Esophagus squamous epithelium (tissue), 5 donors: ENCODE measurements at regions not wholly inside any gene's neighbourhood (a gene's known extent, or its start where the extent isn't known, plus 50 kb on each side); places are given as distances from the start of the nearest gene placed in this dataset.

Experiments
- DNase-seq: peaks from one replicate; lab custom pipeline; 2025; lab: John Stamatoyannopoulos, UW
- H3K27ac ChIP-seq, 4 donors: fragments of 200-600 bp; sonication (generic); one replicate each; pipeline ENCODE4 v1.5.1; 2016 to 2019; ENCODE audit warnings: mild to moderate bottlenecking in 1 of 4
- H3K27me3 ChIP-seq, 4 donors: fragments of 200-600 bp; sonication (generic); 1 replicate in 3 of 4; 2 replicates in 1 of 4; pipeline versions ENCODE4 v1.5.1 to v1.6.0; 2017 to 2021; ENCODE audit warnings: antibody characterized with exemption in 1 of 4
- H3K36me3 ChIP-seq, 3 donors: fragments of 200-600 bp; sonication (generic); one replicate each; pipeline ENCODE4 v1.5.1; 2016 to 2019
- H3K4me1 ChIP-seq, 3 donors: fragments of 200-600 bp; sonication (generic); one replicate each; pipeline ENCODE4 v1.5.1; 2017 to 2019
- H3K4me3 ChIP-seq, 4 donors: fragments of 200-600 bp; sonication (generic); 1 replicate in 3 of 4; 2 replicates in 1 of 4; pipeline ENCODE4 v1.5.1; 2016 to 2019; ENCODE audit warnings: mild to moderate bottlenecking in 2 of 4, moderate library complexity in 1 of 4
- H3K9me3 ChIP-seq, 3 donors: fragments of 200-600 bp; sonication (generic); one replicate each; pipeline ENCODE4 v1.5.1; 2016 to 2019
- CTCF ChIP-seq, 6 experiments: fragments of 450-650 bp in 4 of 6; fragments of 200-600 bp in 2 of 6; sonication (generic) in 2 of 6; IDR thresholded peaks; one replicate each; pipeline ENCODE4 v1.5.1; 2016 to 2019; ENCODE audit warnings: antibody characterized with exemption in 6 of 6, mild to moderate bottlenecking in 4 of 6, moderate library complexity in 4 of 6
- POLR2A ChIP-seq, 4 donors: fragments of 450-650 bp; IDR thresholded peaks; one replicate each; pipeline ENCODE4 v1.6.1; 2017; ENCODE audit warnings: antibody characterized with exemption in 4 of 4, mild to moderate bottlenecking in 4 of 4, moderate library complexity in 3 of 4
- WGBS, 2 donors: methylation state at CpG; one replicate each; pipeline ENCODE4 v1.1.5; 2018; 5-methylcytosine and 5-hydroxymethylcytosine counted together
- intact Hi-C: fragments of 100-400 bp; cut with DNase I; formaldehyde crosslinking; loops from one replicate; pipeline ENCODE4 v1.15.0; 2022
- donor health status: DM: yes; HTN: yes; CAD: no.

GRCh38 chr11:101362643-101363042 lies 221.2 kb downstream of the TRPC6 start:
- H3K27me3 ChIP-seq, result no peaks in the 10 kb centered on the region
- no peak overlapping the region for H3K4me3 ChIP-seq
- DNase-seq, result no peak
- WGBS, 2 donors, result 62 to 72% methylated on average over 3 of the region's 3 CpGs
- intact Hi-C loops, result no loop called here
- TF ChIP-seq CTCF (IDR thresholded peaks at IDR 0.05), result no peak
- no peak for TF ChIP-seq POLR2A (IDR thresholded peaks at IDR 0.05)
- no peaks in the 10 kb centered on the region for H3K9me3 ChIP-seq
- H3K36me3 ChIP-seq, result no peaks in the 10 kb centered on the region
- no peak overlapping the region for H3K27ac ChIP-seq
- no peaks in the 10 kb centered on the region for H3K4me1 ChIP-seq

- Histone ChIP-seq H3K36me3 (no peaks in the 10 kb centered on the region), H3K27me3 (no peaks in the 10 kb centered on the region), H3K4me1 (no peaks in the 10 kb centered on the region), H3K9me3 (no peaks in the 10 kb centered on the region), H3K27ac (no peak overlapping the region), H3K4me3 (no peak overlapping the region)
- TF ChIP-seq POLR2A (IDR thresholded peaks at IDR 0.05), result no peak
- TF ChIP-seq CTCF (IDR thresholded peaks at IDR 0.05), result no peak
- no peak for DNase-seq
- intact Hi-C loops, result no loop called here
- WGBS, 2 donors, result 77 to 100% methylated on average over 1 of the region's 1 CpG
These were observed 226.0 kb downstream of the TRPC6 start for GRCh38 chr11:101357771-101358170.

- Histone ChIP-seq H3K9me3 (no peaks in the 10 kb centered on the region), H3K27me3 (no peaks in the 10 kb centered on the region), H3K27ac (no peak overlapping the region), H3K4me1 (no peaks in the 10 kb centered on the region), H3K4me3 (no peak overlapping the region), H3K36me3 (no peaks in the 10 kb centered on the region)
- TF ChIP-seq CTCF (IDR thresholded peaks at IDR 0.05) (no peak), POLR2A (IDR thresholded peaks at IDR 0.05) (no peak)
- WGBS, 2 donors, result 68 to 71% methylated on average over 4 of the region's 4 CpGs
- no peak for DNase-seq
- intact Hi-C loops, result no loop called here
These were observed 225.2 kb upstream of the PGR start for GRCh38 chr11:101354801-101355200.

- TF ChIP-seq CTCF (IDR thresholded peaks at IDR 0.05) (no peak), POLR2A (IDR thresholded peaks at IDR 0.05) (no peak)
- no peak overlapping the region for H3K4me3 ChIP-seq
- no peaks in the 10 kb centered on the region for H3K27me3 ChIP-seq
- H3K4me1 ChIP-seq, result no peaks in the 10 kb centered on the region
- H3K36me3 ChIP-seq, result no peaks in the 10 kb centered on the region
- 48 to 56% methylated on average over 3 of the region's 3 CpGs for WGBS, 2 donors
- no peaks in the 10 kb centered on the region for H3K9me3 ChIP-seq
- intact Hi-C loops, result no loop called here
- no peak for DNase-seq
- no peak overlapping the region for H3K27ac ChIP-seq
These were observed 219.2 kb upstream of the PGR start for GRCh38 chr11:101348786-101349185.

- no peak for DNase-seq
- TF ChIP-seq POLR2A (IDR thresholded peaks at IDR 0.05), result no peak
- TF ChIP-seq CTCF (IDR thresholded peaks at IDR 0.05), result no peak
- WGBS, 2 donors, result 55 to 64% methylated on average over 4 of the region's 4 CpGs
- intact Hi-C loops, result no loop called here
- Histone ChIP-seq H3K4me3 (no peak overlapping the region), H3K27ac (no peak overlapping the region), H3K9me3 (no peaks in the 10 kb centered on the region), H3K27me3 (no peaks in the 10 kb centered on the region), H3K4me1 (no peaks in the 10 kb centered on the region), H3K36me3 (no peaks in the 10 kb centered on the region)
These were observed 217.0 kb upstream of the PGR start for GRCh38 chr11:101346591-101346990.
